MM.1S (cell line): ENCODE measurements at regions not wholly inside any gene's neighbourhood (a gene's known extent, or its start where the extent isn't known, plus 50 kb on each side); places are given as distances from the start of the nearest gene placed in this dataset.

Experiments
- EZH2 ChIP-seq: fragments of 300-600 bp; sonication (generic); optimal IDR thresholded peaks from 2 replicates; pipeline ENCODE3; 2017; ENCODE audit warnings: low read depth, mild to moderate bottlenecking, antibody characterized with exemption, low read length, mixed read lengths
- EZH2phosphoT487 ChIP-seq: fragments of 300-600 bp; sonication (generic); IDR thresholded peaks from 2 replicates; pipeline ENCODE4 v1.6.1; 2018; ENCODE audit warnings: antibody characterized with exemption, low read length
- TF ChIP-seq, protein P1 (sequence below): fragments of 300-600 bp; sonication (generic); IDR thresholded peaks from 2 replicates; pipeline ENCODE4 v1.5.1; 2016; ENCODE audit warnings: antibody characterized with exemption, low read length, mixed read lengths

DNA sequence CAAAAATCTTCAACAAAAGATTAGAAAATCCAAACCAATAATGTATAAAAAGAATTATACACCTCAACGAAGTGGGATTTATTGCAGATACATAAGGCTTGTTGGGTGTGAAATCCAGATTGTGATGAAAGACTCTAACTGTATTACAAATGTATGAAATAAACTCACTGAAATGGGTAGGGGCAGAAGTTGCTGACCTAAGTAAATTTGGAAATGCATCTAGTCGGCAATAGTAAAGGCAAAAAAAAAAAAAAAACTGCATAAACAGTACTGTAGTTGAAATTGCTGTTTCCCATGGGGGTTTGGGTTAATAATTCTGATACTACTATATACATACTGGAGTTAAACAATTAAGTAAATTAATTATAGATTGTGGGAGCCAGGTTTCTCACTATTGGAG lies 130.7 kb upstream of the MAGEB18 start:
- TF ChIP-seq, protein P1, sequence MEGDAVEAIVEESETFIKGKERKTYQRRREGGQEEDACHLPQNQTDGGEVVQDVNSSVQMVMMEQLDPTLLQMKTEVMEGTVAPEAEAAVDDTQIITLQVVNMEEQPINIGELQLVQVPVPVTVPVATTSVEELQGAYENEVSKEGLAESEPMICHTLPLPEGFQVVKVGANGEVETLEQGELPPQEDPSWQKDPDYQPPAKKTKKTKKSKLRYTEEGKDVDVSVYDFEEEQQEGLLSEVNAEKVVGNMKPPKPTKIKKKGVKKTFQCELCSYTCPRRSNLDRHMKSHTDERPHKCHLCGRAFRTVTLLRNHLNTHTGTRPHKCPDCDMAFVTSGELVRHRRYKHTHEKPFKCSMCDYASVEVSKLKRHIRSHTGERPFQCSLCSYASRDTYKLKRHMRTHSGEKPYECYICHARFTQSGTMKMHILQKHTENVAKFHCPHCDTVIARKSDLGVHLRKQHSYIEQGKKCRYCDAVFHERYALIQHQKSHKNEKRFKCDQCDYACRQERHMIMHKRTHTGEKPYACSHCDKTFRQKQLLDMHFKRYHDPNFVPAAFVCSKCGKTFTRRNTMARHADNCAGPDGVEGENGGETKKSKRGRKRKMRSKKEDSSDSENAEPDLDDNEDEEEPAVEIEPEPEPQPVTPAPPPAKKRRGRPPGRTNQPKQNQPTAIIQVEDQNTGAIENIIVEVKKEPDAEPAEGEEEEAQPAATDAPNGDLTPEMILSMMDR, result no peak
- TF ChIP-seq EZH2, result no peak
- no peak for TF ChIP-seq EZH2phosphoT487
